Activated T-cell treated with anti-CD3 and anti-CD28 coated beads, Interleukin-2, amount 50 U/mL, for 72 hours (primary cell): ENCODE measurements at regions not wholly inside any gene's neighbourhood (a gene's known extent, or its start where the extent isn't known, plus 50 kb on each side); places are given as distances from the start of the nearest gene placed in this dataset.

Experiments
- ATAC-seq, 2 donors: fragments of 150-1000 bp; cut with Tn5 transposase; replicated peaks in 1 of 2; 2 replicates each; pipeline ENCODE4 v1.10.0; 2021; ENCODE audit warnings: moderate library complexity in 2 of 2, mild to moderate bottlenecking in 1 of 2
- DNase-seq, 2 donors: peaks; one replicate each; pipeline ENCODE4 v3.0.0; 2021 to 2022; ENCODE audit warnings: mixed read lengths in 1 of 2
- H3K27ac Mint-ChIP-seq: one replicate; pipeline ENCODE4 v1.8.0; 2022; ENCODE audit warnings: mild to moderate bottlenecking, moderate library complexity, mixed read lengths
- H3K27me3 Mint-ChIP-seq: one replicate; pipeline ENCODE4 v1.8.0; 2022; ENCODE audit warnings: low read depth, mixed read lengths
- H3K36me3 Mint-ChIP-seq, 2 donors: one replicate each; pipeline ENCODE4 v1.8.0; 2022; ENCODE audit warnings: mixed read lengths in 2 of 2, mild to moderate bottlenecking in 1 of 2; ENCODE audit not compliant: insufficient read depth in 2 of 2
- H3K4me1 Mint-ChIP-seq: one replicate; pipeline ENCODE4 v1.8.0; 2022; ENCODE audit warnings: low read depth, mixed read lengths
- H3K4me3 Mint-ChIP-seq, 2 donors: one replicate each; pipeline ENCODE4 v1.8.0; 2022; ENCODE audit warnings: mild to moderate bottlenecking in 2 of 2, mixed read lengths in 2 of 2, moderate library complexity in 2 of 2
- H3K9me3 Mint-ChIP-seq, 2 donors: one replicate each; pipeline ENCODE4 v1.8.0; 2022; ENCODE audit warnings: mixed read lengths in 2 of 2

- Mint-ChIP-seq H3K4me3 (no peak overlapping the region), H3K27ac (no peak overlapping the region), H3K4me1 (no peaks in the 10 kb centered on the region), H3K27me3 (no peaks in the 10 kb centered on the region), H3K9me3 (peaks cover 0 to 7% of the 10 kb centered on the region in 2 donors), H3K36me3 (peaks cover 0 to 2% of the 10 kb centered on the region in 2 donors)
- no peak for ATAC-seq
- no peak for DNase-seq
Measured at GRCh38 chr16:9441012-9441411, 349.6 kb downstream of the HAPSTR1 start.

GRCh38 chr16:9443864-9444263, 352.4 kb downstream of the HAPSTR1 start:
- no peaks in the 10 kb centered on the region for H3K4me1 Mint-ChIP-seq
- H3K4me3 Mint-ChIP-seq = no peak overlapping the region
- no peak overlapping the region for H3K27ac Mint-ChIP-seq
- ATAC-seq = no peak
- no peaks in the 10 kb centered on the region for H3K27me3 Mint-ChIP-seq
- no peak for DNase-seq
- H3K36me3 Mint-ChIP-seq = peaks cover 0 to 2% of the 10 kb centered on the region in 2 donors
- peaks cover 4 to 12% of the 10 kb centered on the region in 2 donors for H3K9me3 Mint-ChIP-seq

- Mint-ChIP-seq H3K9me3 (peaks cover 9 to 17% of the 10 kb centered on the region in 2 donors), H3K27me3 (no peaks in the 10 kb centered on the region), H3K27ac (no peak overlapping the region), H3K36me3 (peaks cover 0 to 4% of the 10 kb centered on the region in 2 donors), H3K4me3 (no peak overlapping the region), H3K4me1 (no peaks in the 10 kb centered on the region)
- DNase-seq = no peak
- no peak for ATAC-seq
Measured at GRCh38 chr16:9446471-9447194, 355.2 kb downstream of the HAPSTR1 start.

GRCh38 chr16:9447195-9447551, 355.7 kb downstream of the HAPSTR1 start:
- ATAC-seq = no peak
- peaks cover 0 to 4% of the 10 kb centered on the region in 2 donors for H3K36me3 Mint-ChIP-seq

GRCh38 chr16:9447699-9448098, 356.3 kb downstream of the HAPSTR1 start:
- no peaks in the 10 kb centered on the region for H3K4me1 Mint-ChIP-seq
- DNase-seq = no peak
- H3K9me3 Mint-ChIP-seq = peaks cover 9 to 17% of the 10 kb centered on the region in 2 donors

More at GRCh38 chr16:9447195-9447551, 355.7 kb downstream of the HAPSTR1 start:
- Mint-ChIP-seq H3K9me3 (peaks cover 9 to 17% of the 10 kb centered on the region in 2 donors), H3K4me1 (no peaks in the 10 kb centered on the region), H3K27me3 (no peaks in the 10 kb centered on the region), H3K27ac (no peak overlapping the region), H3K4me3 (no peak overlapping the region)
- no peak for DNase-seq

DNA sequence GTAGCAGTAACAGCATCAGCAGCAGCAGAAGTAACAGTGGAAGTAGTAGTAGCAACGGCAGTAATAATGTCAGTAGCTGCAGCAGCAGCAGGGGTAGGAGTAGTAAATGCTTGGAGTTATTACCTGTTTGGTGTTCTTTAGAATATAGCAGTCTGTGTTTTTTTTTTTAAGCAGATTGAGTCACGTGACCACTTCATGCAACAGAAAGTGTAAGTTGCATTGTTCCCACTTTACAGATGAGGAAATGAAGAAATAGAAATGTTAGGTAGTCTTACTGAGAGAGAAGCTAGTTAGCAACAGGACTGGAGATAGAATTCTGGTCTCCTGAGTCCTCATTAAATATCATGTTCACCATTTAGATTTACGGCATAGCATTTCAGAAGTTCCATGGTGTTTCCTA, 358.2 kb downstream of the HAPSTR1 start:
- no peak overlapping the region for H3K27ac Mint-ChIP-seq
- peaks cover 13 to 19% of the 10 kb centered on the region in 2 donors for H3K9me3 Mint-ChIP-seq
- no peak overlapping the region for H3K4me3 Mint-ChIP-seq
- DNase-seq (no peak), ATAC-seq (no peak)
- H3K36me3 Mint-ChIP-seq = peaks cover 0 to 4% of the 10 kb centered on the region in 2 donors
- no peaks in the 10 kb centered on the region for H3K4me1 Mint-ChIP-seq
- H3K27me3 Mint-ChIP-seq = no peaks in the 10 kb centered on the region

More at GRCh38 chr16:9447699-9448098, 356.3 kb downstream of the HAPSTR1 start:
- ATAC-seq = no peak
- no peaks in the 10 kb centered on the region for H3K27me3 Mint-ChIP-seq
- H3K4me3 Mint-ChIP-seq = no peak overlapping the region
- H3K36me3 Mint-ChIP-seq = peaks cover 0 to 4% of the 10 kb centered on the region in 2 donors
- H3K27ac Mint-ChIP-seq = no peak overlapping the region

GRCh38 chr16:9457215-9457614, 365.8 kb downstream of the HAPSTR1 start:
- ATAC-seq (no peak), DNase-seq (no peak)
- Mint-ChIP-seq H3K9me3 (peaks cover 4 to 7% of the 10 kb centered on the region in 2 donors), H3K27ac (no peak overlapping the region), H3K4me3 (no peak overlapping the region), H3K27me3 (no peaks in the 10 kb centered on the region), H3K4me1 (no peaks in the 10 kb centered on the region), H3K36me3 (peaks cover 0 to 1% of the 10 kb centered on the region in 2 donors)

DNA sequence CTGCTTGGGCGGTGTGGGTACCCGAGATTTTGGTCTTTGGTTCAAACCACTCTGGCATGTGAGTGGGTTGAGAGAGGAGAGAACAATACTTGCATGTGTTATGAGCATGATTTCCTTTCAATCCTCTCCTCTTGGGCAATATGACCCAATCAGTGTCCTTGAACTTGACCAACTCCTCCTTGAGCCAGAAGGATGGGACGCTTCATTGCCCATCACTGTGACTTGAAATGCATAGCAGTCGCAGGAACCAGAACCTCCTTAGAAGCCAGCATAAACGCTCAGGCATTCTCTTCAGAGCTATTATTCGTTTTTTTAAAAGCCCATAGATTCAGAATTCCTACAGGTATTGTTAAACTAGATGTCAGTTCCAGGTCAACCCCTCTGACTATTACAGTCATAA, 367.4 kb downstream of the HAPSTR1 start:
- H3K4me1 Mint-ChIP-seq = no peaks in the 10 kb centered on the region
- ATAC-seq (no peak), DNase-seq (no peak)
- H3K27ac Mint-ChIP-seq = no peak overlapping the region
- no peak overlapping the region for H3K4me3 Mint-ChIP-seq
- peaks cover 1 to 3% of the 10 kb centered on the region in 2 donors for H3K9me3 Mint-ChIP-seq
- no peaks in the 10 kb centered on the region for H3K27me3 Mint-ChIP-seq
- H3K36me3 Mint-ChIP-seq = peaks cover 0 to 1% of the 10 kb centered on the region in 2 donors

DNA sequence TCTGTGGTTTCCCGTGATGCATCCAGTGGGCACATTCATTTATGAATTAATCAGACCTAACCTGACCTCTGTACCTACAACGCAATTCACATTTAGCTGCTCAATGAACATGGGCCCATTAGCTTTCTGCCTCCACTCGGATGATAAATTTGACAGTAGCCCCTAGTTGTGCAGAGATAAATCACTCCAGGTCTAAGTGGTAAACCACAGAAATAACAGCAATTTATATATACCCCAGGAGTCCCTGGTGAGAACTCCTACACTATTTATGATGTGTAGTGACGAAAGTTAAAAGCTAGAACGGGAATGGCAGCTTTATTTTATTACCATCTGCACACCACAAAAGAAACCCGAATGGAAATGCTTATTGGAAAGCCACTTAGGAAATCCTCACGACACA, 371.5 kb downstream of the HAPSTR1 start:
- H3K4me1 Mint-ChIP-seq = no peaks in the 10 kb centered on the region
- no peak overlapping the region for H3K27ac Mint-ChIP-seq
- H3K4me3 Mint-ChIP-seq = no peak overlapping the region
- ATAC-seq (no peak), DNase-seq (no peak)
- peaks cover 0 to 3% of the 10 kb centered on the region in 2 donors for H3K9me3 Mint-ChIP-seq
- H3K27me3 Mint-ChIP-seq = no peaks in the 10 kb centered on the region
- H3K36me3 Mint-ChIP-seq = no peaks in the 10 kb centered on the region

DNA sequence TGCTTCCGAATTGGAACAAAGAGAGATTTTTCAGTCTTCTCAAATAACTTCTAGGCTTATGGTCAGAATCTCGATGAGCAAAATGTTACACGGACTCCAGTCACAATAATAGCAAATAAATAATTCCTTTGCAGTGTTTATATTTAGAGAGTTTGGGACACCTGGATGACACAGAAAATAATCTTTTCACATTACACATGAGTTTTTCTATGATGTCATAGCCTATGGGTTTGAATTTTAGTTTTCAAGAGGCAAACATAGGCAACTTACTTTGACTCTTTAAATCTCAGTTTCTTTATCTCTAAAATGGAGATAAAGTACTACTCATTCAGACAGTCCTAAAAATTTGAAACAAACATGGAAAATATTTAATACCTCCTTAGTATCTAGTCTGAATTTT, 372.0 kb downstream of the HAPSTR1 start:
- Mint-ChIP-seq H3K27me3 (no peaks in the 10 kb centered on the region), H3K9me3 (peaks cover 0 to 3% of the 10 kb centered on the region in 2 donors), H3K27ac (no peak overlapping the region), H3K4me3 (no peak overlapping the region), H3K4me1 (no peaks in the 10 kb centered on the region), H3K36me3 (no peaks in the 10 kb centered on the region)
- ATAC-seq (no peak), DNase-seq (no peak)

- Mint-ChIP-seq H3K27me3 (no peaks in the 10 kb centered on the region), H3K9me3 (peaks cover 3 to 5% of the 10 kb centered on the region in 2 donors), H3K4me3 (no peak overlapping the region), H3K36me3 (no peaks in the 10 kb centered on the region), H3K27ac (no peak overlapping the region), H3K4me1 (no peaks in the 10 kb centered on the region)
- ATAC-seq (no peak), DNase-seq (no peak)
Measured at GRCh38 chr16:9465161-9465560, 373.7 kb downstream of the HAPSTR1 start.

GRCh38 chr16:9469512-9469911, 378.1 kb downstream of the HAPSTR1 start:
- no peak overlapping the region for H3K4me3 Mint-ChIP-seq
- ATAC-seq (no peak), DNase-seq (no peak)
- no peaks in the 10 kb centered on the region for H3K27me3 Mint-ChIP-seq
- H3K36me3 Mint-ChIP-seq = no peaks in the 10 kb centered on the region
- H3K27ac Mint-ChIP-seq = no peak overlapping the region
- H3K4me1 Mint-ChIP-seq = no peaks in the 10 kb centered on the region
- H3K9me3 Mint-ChIP-seq = peaks cover 3 to 5% of the 10 kb centered on the region in 2 donors

- no peaks in the 10 kb centered on the region for H3K4me1 Mint-ChIP-seq
- no peak overlapping the region for H3K27ac Mint-ChIP-seq
- H3K36me3 Mint-ChIP-seq = no peaks in the 10 kb centered on the region
- H3K9me3 Mint-ChIP-seq = no peaks in the 10 kb centered on the region
- no peak overlapping the region for H3K4me3 Mint-ChIP-seq
- ATAC-seq (no peak), DNase-seq (no peak)
- H3K27me3 Mint-ChIP-seq = no peaks in the 10 kb centered on the region
Measured at GRCh38 chr16:9476744-9477143, 385.3 kb downstream of the HAPSTR1 start.

DNA sequence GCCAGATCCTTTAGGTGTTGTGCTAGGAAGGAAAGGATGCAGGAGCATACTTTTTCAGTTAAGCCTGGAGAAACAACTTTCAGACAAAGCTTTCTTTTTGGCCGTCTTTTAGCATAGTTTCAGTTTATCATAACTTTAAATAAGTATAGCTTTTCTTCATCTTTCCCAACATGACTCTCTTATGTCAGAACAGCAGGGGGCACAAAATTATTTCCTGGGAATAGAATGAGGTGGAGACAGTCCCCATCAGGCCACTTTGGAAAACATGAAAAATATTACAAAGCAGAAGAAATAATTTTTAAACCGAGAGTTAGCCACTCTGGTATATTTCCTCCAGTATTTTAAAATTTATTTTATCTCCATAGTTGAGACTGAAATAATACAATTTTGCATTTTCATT, 387.6 kb downstream of the HAPSTR1 start:
- no peaks in the 10 kb centered on the region for H3K36me3 Mint-ChIP-seq
- H3K9me3 Mint-ChIP-seq = no peaks in the 10 kb centered on the region
- no peak overlapping the region for H3K4me3 Mint-ChIP-seq
- no peak overlapping the region for H3K27ac Mint-ChIP-seq
- DNase-seq (no peak), ATAC-seq (no peak)
- no peaks in the 10 kb centered on the region for H3K27me3 Mint-ChIP-seq
- H3K4me1 Mint-ChIP-seq = no peaks in the 10 kb centered on the region
